ENCODE measurements at regions not wholly inside any gene's neighbourhood (a gene's known extent, or its start where the extent isn't known, plus 50 kb on each side); places are given as distances from the start of the nearest gene placed in this dataset.

GRCh38 chr5:58185801-58186200 lies 274.1 kb downstream of the PLK2 start (continued):
- TF ChIP-seq KDM5A (IDR thresholded peaks at IDR 0.05; ENCODE audit: low read length), result no peak
- no peak for TF ChIP-seq TCF12 (IDR thresholded peaks at IDR 0.05; ENCODE audit: low read depth, low read length)

Data from H1 (cell line).